Posterior vena cava (tissue), 2 donors: ENCODE measurements at regions not wholly inside any gene's neighbourhood (a gene's known extent, or its start where the extent isn't known, plus 50 kb on each side); places are given as distances from the start of the nearest gene placed in this dataset.
"Not testable (repeated sequence)": the region's sequence is repeated elsewhere in the genome, so short reads cannot be mapped to it uniquely, and the experiment has no call there.

ENCODE experiments used
- DNase-seq: peaks from one replicate; pipeline ENCODE4 v3.0.0-alpha.2; 2020; ENCODE audit warnings: low spot score
- intact Hi-C, 2 donors: fragments of 100-400 bp; cut with DNase I; formaldehyde crosslinking; loops; one replicate each; pipeline versions ENCODE4 v1.14.1 to v1.14.2; 2022 to 2023
- donor health status: DM: yes; HTN: yes; CAD: no.
- donor health status: DM: yes; HTN: yes; CAD: no.

- intact Hi-C loops, result no loop called here
- no peak for DNase-seq
Observed at GRCh38 chr20:51938559-51939258, 136.4 kb upstream of the SALL4 start.

- DNase-seq, result no peak
- intact Hi-C loops, result no loop called here
Observed at GRCh38 chr20:51937779-51938178, 135.5 kb upstream of the SALL4 start.

- intact Hi-C loops, result no loop called here
Observed at GRCh38 chr20:51936377-51936776, 134.1 kb upstream of the SALL4 start.

GRCh38 chr20:51935003-51935358, 132.7 kb upstream of the SALL4 start:
- intact Hi-C loops, result no loop called here
- no peak for DNase-seq

More at GRCh38 chr20:51936377-51936776, 134.1 kb upstream of the SALL4 start:
- DNase-seq, result no peak

GRCh38 chr20:51934301-51935002, 132.1 kb upstream of the SALL4 start:
- no peak for DNase-seq
- intact Hi-C loops, result no loop called here

- intact Hi-C loops, result no loop called here
- no peak for DNase-seq
Observed at GRCh38 chr20:51931371-51931781, 129.1 kb upstream of the SALL4 start.

- intact Hi-C loops, result no loop called here
- no peak for DNase-seq
Observed at GRCh38 chr20:51930775-51931174, 128.5 kb upstream of the SALL4 start.

- no peak for DNase-seq
- intact Hi-C loops, result no loop called here
Observed at GRCh38 chr20:51928931-51929330, 126.6 kb upstream of the SALL4 start.

- intact Hi-C loops, DNase-seq: not testable (repeated sequence)
Observed at GRCh38 chr20:51927970-51928369, 125.6 kb upstream of the SALL4 start.

GRCh38 chr20:51926670-51927305, 124.5 kb upstream of the SALL4 start:
- intact Hi-C loops, result no loop called here
- DNase-seq, result no peak

GRCh38 chr20:51924509-51924908, 122.2 kb upstream of the SALL4 start:
- DNase-seq, result no peak
- intact Hi-C loops, result no loop called here

- intact Hi-C loops, result no loop called here
- no peak for DNase-seq
Observed at GRCh38 chr20:51923633-51924032, 121.3 kb upstream of the SALL4 start.

GRCh38 chr20:51922812-51923211, 120.5 kb upstream of the SALL4 start:
- DNase-seq, intact Hi-C loops: not testable (repeated sequence)

- intact Hi-C loops, result no loop called here
- no peak for DNase-seq
Observed at GRCh38 chr20:51918561-51918960, 116.2 kb upstream of the SALL4 start.

- intact Hi-C loops, result no loop called here
- no peak for DNase-seq
Observed at GRCh38 chr20:51917886-51918535, 115.7 kb upstream of the SALL4 start.

GRCh38 chr20:51916244-51916643, 113.9 kb upstream of the SALL4 start:
- intact Hi-C loops, result no loop called here
- no peak for DNase-seq

GRCh38 chr20:51914758-51915157, 112.4 kb upstream of the SALL4 start:
- intact Hi-C loops, result no loop called here
- DNase-seq, result no peak

GRCh38 chr20:51910321-51911050, 108.2 kb upstream of the SALL4 start:
- intact Hi-C loops, result no loop called here
- no peak for DNase-seq

- no peak for DNase-seq
- intact Hi-C loops, result loop anchor here in 1 of 2 donors (10.0 kb wide), 1 partner anchor 1232 kb away; no protein-coding TSS in a partner anchor
Observed at GRCh38 chr20:51906679-51907078, 104.4 kb upstream of the SALL4 start.
